H54 (cell line): ENCODE measurements at regions not wholly inside any gene's neighbourhood (a gene's known extent, or its start where the extent isn't known, plus 50 kb on each side); places are given as distances from the start of the nearest gene placed in this dataset.

Source experiments
- DNase-seq: peaks from one replicate; pipeline ENCODE4 v3.0.0; 2011; ENCODE audit warnings: low spot score, mixed read lengths; ENCODE audit not compliant: insufficient read length
- FAIRE-seq: peaks from 3 replicates; lab custom pipeline; 2011; peaks lifted over from hg19 to GRCh38; lab: Jason Lieb, UNC
- POLR2A ChIP-seq: IDR thresholded peaks from 2 replicates; pipeline ENCODE4 v1.6.1; 2011; ENCODE audit warnings: low read depth, mild to moderate bottlenecking, low read length

GRCh38 chr12:34350092-34351041, 328.1 kb downstream of the ALG10 start:
- TF ChIP-seq POLR2A = no peak
- FAIRE-seq = no peak
- no peak for DNase-seq

- TF ChIP-seq POLR2A = no peak
- DNase-seq (no peak), FAIRE-seq (no peak)
Measured at GRCh38 chr12:34352098-34352497, 329.8 kb downstream of the ALG10 start.

GRCh38 chr12:34354239-34355200, 332.2 kb downstream of the ALG10 start:
- DNase-seq = no peak
- FAIRE-seq = no peak
- no peak for TF ChIP-seq POLR2A

GRCh38 chr12:34356233-34356987, 334.1 kb downstream of the ALG10 start:
- FAIRE-seq = no peak
- TF ChIP-seq POLR2A = no peak
- DNase-seq = no peak

GRCh38 chr12:34357791-34358190, 335.5 kb downstream of the ALG10 start:
- DNase-seq (no peak), FAIRE-seq (no peak)
- TF ChIP-seq POLR2A = no peak

GRCh38 chr12:34358198-34358597, 335.9 kb downstream of the ALG10 start:
- FAIRE-seq (no peak), DNase-seq (no peak)
- TF ChIP-seq POLR2A = no peak

DNA sequence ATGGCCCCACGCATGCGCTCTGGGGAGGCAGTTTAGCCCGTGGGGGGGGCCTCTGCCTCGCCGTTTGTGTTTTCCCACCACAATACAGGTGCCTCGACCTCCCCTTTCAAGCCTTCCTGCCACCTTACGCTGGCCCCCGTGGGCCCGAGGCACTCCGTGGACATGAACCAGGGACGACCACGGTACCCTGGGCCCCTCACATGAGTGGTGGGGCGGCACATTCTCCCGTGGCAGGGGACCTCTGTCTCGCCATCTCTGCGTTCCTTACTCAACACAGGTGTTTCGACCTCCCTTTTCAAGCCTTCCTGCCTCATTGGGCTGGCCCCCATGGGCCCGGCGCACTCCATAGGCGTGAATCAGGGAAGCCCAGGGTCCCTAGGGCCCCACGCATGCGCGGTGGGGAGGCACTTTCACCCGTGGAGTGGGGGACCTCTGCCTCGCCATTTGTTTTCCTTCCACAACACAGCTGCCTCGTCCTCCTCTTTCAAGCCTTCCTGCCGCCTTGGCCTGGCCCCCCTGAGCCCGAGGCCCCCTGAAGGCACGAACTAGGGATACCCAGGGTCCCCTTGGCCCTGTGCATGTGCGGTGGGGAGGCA, 339.5 kb downstream of the ALG10 start:
- TF ChIP-seq POLR2A = no peak
- DNase-seq = no peak
- FAIRE-seq = no peak

DNA sequence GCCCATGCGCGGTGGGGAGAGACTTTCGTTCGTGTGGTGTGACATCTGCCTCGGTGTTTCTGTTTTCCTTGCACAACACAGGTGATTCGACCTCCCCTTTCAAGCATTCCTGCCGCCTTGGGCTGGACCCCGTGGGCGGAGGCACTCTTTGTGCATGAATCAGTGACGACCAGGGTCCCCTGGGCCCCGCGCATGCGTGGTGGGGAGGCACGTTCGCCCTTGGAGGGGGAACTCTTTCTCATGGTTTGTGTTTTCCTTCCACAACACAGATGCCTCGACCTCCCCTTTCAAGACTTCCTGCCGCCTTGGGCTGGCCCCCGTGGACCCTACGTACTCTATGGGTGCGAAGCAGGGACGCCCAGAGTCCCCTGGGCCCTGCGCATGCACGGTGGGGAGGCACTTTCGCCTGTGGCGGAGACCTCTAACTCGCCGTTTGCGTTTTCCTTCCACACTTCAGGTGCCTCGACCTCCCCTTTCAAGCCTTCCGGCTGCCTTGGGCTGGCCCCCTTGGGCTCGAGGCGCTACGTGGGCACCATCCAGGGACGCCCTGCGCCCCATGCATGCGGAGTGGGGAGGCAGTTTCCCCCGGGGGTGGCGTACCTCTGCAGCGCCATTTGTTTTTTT, 340.9 kb downstream of the ALG10 start:
- DNase-seq = no peak
- no peak for TF ChIP-seq POLR2A
- FAIRE-seq = no peak

GRCh38 chr12:34368079-34368478, 345.8 kb downstream of the ALG10 start:
- DNase-seq = no peak
- no peak for FAIRE-seq
- no peak for TF ChIP-seq POLR2A

- no peak for TF ChIP-seq POLR2A
- DNase-seq (no peak), FAIRE-seq (no peak)
Measured at GRCh38 chr12:34371050-34371449, 348.8 kb downstream of the ALG10 start.

GRCh38 chr12:34372003-34372402, 349.7 kb downstream of the ALG10 start:
- FAIRE-seq = no peak
- DNase-seq = no peak
- no peak for TF ChIP-seq POLR2A

DNA sequence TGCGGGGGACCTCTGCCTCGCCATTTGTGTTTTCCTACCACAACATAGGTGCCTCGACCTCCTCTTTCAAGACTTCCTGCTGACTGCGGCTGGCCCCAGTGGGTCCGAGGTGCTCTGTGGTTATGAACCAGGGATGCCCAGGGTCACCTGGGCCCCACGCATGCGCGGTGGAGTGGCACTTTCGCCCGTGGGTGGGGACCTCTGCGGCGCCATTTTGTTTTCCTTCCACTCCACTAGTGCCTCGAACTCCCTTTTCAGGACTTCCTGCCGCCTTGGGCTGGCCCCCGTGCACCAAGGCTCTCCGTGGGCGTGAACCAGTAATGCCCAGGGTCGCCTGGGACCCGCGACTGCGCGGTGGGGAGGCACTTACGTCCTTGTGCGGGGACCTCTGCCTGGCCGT, 351.6 kb downstream of the ALG10 start:
- no peak for TF ChIP-seq POLR2A
- FAIRE-seq (no peak), DNase-seq (no peak)
